Osteoblast (primary cell): ENCODE measurements at regions not wholly inside any gene's neighbourhood (a gene's known extent, or its start where the extent isn't known, plus 50 kb on each side); places are given as distances from the start of the nearest gene placed in this dataset.

ENCODE experiments used
- DNase-seq: peaks from one replicate; pipeline ENCODE4 v3.0.0; 2011; ENCODE audit warnings: low spot score, mixed read lengths; ENCODE audit not compliant: insufficient read length; ENCODE audit errors: missing footprints
- H2AFZ ChIP-seq: 2 replicates; pipeline ENCODE4 v1.6.0; 2011; ENCODE audit warnings: mild to moderate bottlenecking, low read length
- H3K27ac ChIP-seq: 2 replicates; pipeline ENCODE4 v1.5.1; 2011; ENCODE audit warnings: mild to moderate bottlenecking, low read depth, low read length, moderate library complexity
- H3K27me3 ChIP-seq: 2 replicates; pipeline ENCODE4 v1.6.0; 2012; ENCODE audit warnings: mild to moderate bottlenecking, control low read depth, inconsistent platforms, low read length, moderate library complexity; ENCODE audit not compliant: insufficient read depth
- H3K36me3 ChIP-seq: 2 replicates; pipeline ENCODE4 v1.5.1; 2011; ENCODE audit warnings: mild to moderate bottlenecking, low read length, control low read depth, moderate library complexity; ENCODE audit not compliant: insufficient read depth
- H3K4me1 ChIP-seq: 2 replicates; pipeline ENCODE4 v1.5.1; 2011; ENCODE audit warnings: mild to moderate bottlenecking, low read length, control low read depth, moderate library complexity; ENCODE audit not compliant: insufficient read depth
- H3K4me2 ChIP-seq: 2 replicates; pipeline ENCODE4 v1.6.0; 2011; ENCODE audit warnings: mild to moderate bottlenecking, low read length; ENCODE audit not compliant: insufficient read depth
- H3K4me3 ChIP-seq: fragments of 200-600 bp; sonication (generic); 3 replicates; pipeline ENCODE4 v1.5.1; 2012; ENCODE audit warnings: mild to moderate bottlenecking, low read length, inconsistent platforms; ENCODE audit not compliant: insufficient read depth
- H3K79me2 ChIP-seq: 2 replicates; pipeline ENCODE4 v1.6.0; 2012; ENCODE audit warnings: mild to moderate bottlenecking, low read length, control low read depth, inconsistent platforms; ENCODE audit not compliant: insufficient read depth
- H3K9me3 ChIP-seq: 2 replicates; pipeline ENCODE4 v1.5.1; 2011; ENCODE audit warnings: low read depth, low read length, control low read depth
- H4K20me1 ChIP-seq: 2 replicates; pipeline ENCODE4 v1.6.0; 2012; ENCODE audit warnings: mild to moderate bottlenecking, low read length, control low read depth; ENCODE audit not compliant: insufficient read depth
- TF ChIP-seq, protein P1 (sequence below): IDR thresholded peaks from 2 replicates; pipeline ENCODE4 v1.5.1; 2011; ENCODE audit warnings: mild to moderate bottlenecking, low read depth, low read length, moderate library complexity; ENCODE audit errors: extremely low read depth

GRCh38 chr5:122523776-122524175 lies 211.7 kb downstream of the SNCAIP start:
- TF ChIP-seq, protein P1, sequence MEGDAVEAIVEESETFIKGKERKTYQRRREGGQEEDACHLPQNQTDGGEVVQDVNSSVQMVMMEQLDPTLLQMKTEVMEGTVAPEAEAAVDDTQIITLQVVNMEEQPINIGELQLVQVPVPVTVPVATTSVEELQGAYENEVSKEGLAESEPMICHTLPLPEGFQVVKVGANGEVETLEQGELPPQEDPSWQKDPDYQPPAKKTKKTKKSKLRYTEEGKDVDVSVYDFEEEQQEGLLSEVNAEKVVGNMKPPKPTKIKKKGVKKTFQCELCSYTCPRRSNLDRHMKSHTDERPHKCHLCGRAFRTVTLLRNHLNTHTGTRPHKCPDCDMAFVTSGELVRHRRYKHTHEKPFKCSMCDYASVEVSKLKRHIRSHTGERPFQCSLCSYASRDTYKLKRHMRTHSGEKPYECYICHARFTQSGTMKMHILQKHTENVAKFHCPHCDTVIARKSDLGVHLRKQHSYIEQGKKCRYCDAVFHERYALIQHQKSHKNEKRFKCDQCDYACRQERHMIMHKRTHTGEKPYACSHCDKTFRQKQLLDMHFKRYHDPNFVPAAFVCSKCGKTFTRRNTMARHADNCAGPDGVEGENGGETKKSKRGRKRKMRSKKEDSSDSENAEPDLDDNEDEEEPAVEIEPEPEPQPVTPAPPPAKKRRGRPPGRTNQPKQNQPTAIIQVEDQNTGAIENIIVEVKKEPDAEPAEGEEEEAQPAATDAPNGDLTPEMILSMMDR = no peak
- DNase-seq = no peak
- Histone ChIP-seq H3K27ac (no peak overlapping the region), H3K79me2 (no peaks in the 10 kb centered on the region), H2AFZ (no peak overlapping the region), H3K27me3 (no peaks in the 10 kb centered on the region), H4K20me1 (no peaks in the 10 kb centered on the region), H3K9me3 (no peaks in the 10 kb centered on the region), H3K4me1 (no peaks in the 10 kb centered on the region), H3K36me3 (no peaks in the 10 kb centered on the region), H3K4me3 (no peak overlapping the region), H3K4me2 (no peak overlapping the region)

- Histone ChIP-seq H3K4me2 (no peak overlapping the region), H2AFZ (no peak overlapping the region), H3K36me3 (no peaks in the 10 kb centered on the region), H3K4me1 (no peaks in the 10 kb centered on the region), H3K4me3 (no peak overlapping the region), H3K27me3 (no peaks in the 10 kb centered on the region), H4K20me1 (no peaks in the 10 kb centered on the region), H3K79me2 (no peaks in the 10 kb centered on the region), H3K27ac (no peak overlapping the region), H3K9me3 (no peaks in the 10 kb centered on the region)
- no peak for DNase-seq
- TF ChIP-seq, protein P1 = no peak
Measured at GRCh38 chr5:122527547-122527946, 215.5 kb downstream of the SNCAIP start.

DNA sequence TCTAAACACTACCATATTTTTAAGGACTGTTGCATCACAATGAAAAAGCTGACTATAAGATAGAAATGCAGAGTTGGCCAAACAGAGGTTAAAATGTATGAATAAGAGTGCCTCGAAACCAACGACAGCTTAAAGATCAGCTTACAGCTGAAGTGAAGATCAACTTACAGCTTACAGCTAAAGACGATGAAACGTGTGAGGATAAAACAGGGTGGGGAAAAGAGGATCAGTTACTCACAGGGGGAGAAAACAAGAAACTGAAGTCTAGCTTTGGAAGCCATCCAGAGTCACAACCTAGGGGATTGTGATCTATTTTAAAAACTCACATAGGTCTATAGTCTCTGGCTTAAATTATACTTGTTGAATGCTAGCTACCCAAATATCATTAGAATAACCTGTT lies 220.0 kb downstream of the SNCAIP start:
- H3K36me3 ChIP-seq = no peaks in the 10 kb centered on the region
- no peaks in the 10 kb centered on the region for H3K27me3 ChIP-seq
- TF ChIP-seq, protein P1 = no peak
- H3K4me1 ChIP-seq = no peaks in the 10 kb centered on the region
- no peak overlapping the region for H3K4me2 ChIP-seq
- H3K27ac ChIP-seq = no peak overlapping the region
- no peak overlapping the region for H3K4me3 ChIP-seq
- no peaks in the 10 kb centered on the region for H3K79me2 ChIP-seq
- no peaks in the 10 kb centered on the region for H3K9me3 ChIP-seq
- no peak for DNase-seq
- H2AFZ ChIP-seq = no peak overlapping the region
- no peaks in the 10 kb centered on the region for H4K20me1 ChIP-seq

DNA sequence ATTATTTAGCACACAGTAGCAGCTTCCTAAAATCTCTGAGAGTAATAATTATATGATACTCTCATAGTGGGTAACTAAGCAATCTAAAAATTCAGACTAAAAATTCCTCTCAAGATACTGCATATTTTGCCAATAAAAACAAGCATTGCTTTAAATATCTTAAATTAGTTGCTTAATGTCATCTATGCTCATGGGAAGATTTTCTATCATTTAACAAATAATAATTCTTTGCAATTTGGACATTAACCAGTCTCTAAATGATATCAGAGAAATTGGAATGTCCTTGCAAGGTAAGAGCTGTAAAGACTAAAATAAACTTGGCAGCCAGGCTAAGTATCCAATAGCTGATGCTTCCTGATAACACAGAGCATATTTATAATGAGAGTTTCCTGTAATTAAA lies 221.8 kb downstream of the SNCAIP start:
- H3K4me2 ChIP-seq = no peak overlapping the region
- no peaks in the 10 kb centered on the region for H3K27me3 ChIP-seq
- no peaks in the 10 kb centered on the region for H3K4me1 ChIP-seq
- TF ChIP-seq, protein P1 = no peak
- H3K4me3 ChIP-seq = no peak overlapping the region
- H3K9me3 ChIP-seq = no peaks in the 10 kb centered on the region
- H4K20me1 ChIP-seq = no peaks in the 10 kb centered on the region
- H3K36me3 ChIP-seq = no peaks in the 10 kb centered on the region
- H3K27ac ChIP-seq = no peak overlapping the region
- no peaks in the 10 kb centered on the region for H3K79me2 ChIP-seq
- no peak for DNase-seq
- no peak overlapping the region for H2AFZ ChIP-seq
